H1 (cell line): ENCODE measurements at regions not wholly inside any gene's neighbourhood (a gene's known extent, or its start where the extent isn't known, plus 50 kb on each side); places are given as distances from the start of the nearest gene placed in this dataset.

ENCODE experiments used
- ASH2L ChIP-seq: fragments of 200-600, 300-600 bp; sonication (generic); IDR thresholded peaks from one replicate; pipeline ENCODE4 v1.7.1; 2017; ENCODE audit warnings: low read length
- ATF2 ChIP-seq: IDR thresholded peaks from 2 replicates; pipeline ENCODE4 v1.6.1; 2012; ENCODE audit warnings: low read length, inconsistent platforms
- BRCA1 ChIP-seq: IDR thresholded peaks from 2 replicates; pipeline ENCODE4 v1.6.1; 2012; ENCODE audit warnings: low read depth, low read length, improper control_type of control experiment
- EP300 ChIP-seq, 2 experiments: IDR thresholded peaks; 1 replicate in 1 of 2; 2 replicates in 1 of 2; pipeline ENCODE4 v1.6.1; 2011 to 2012; ENCODE audit warnings: low read depth in 2 of 2, low read length in 2 of 2, mild to moderate bottlenecking in 2 of 2, borderline replicate concordance in 1 of 2, inconsistent platforms in 1 of 2, moderate library complexity in 1 of 2
- GABPA ChIP-seq: IDR thresholded peaks from 2 replicates; pipeline ENCODE4 v1.6.1; 2011; ENCODE audit warnings: mild to moderate bottlenecking, low read length, moderate library complexity, borderline replicate concordance; ENCODE audit not compliant: insufficient read depth
- HDAC6 ChIP-seq: IDR thresholded peaks from one replicate; pipeline ENCODE4 v1.7.1; 2012; ENCODE audit warnings: low read depth, mild to moderate bottlenecking, inconsistent platforms, low read length, moderate library complexity
- POLR2A ChIP-seq, 2 experiments: IDR thresholded peaks; 1 replicate in 1 of 2; 2 replicates in 1 of 2; pipeline ENCODE4 v1.6.1; 2011; ENCODE audit warnings: low read depth in 2 of 2, low read length in 2 of 2, mild to moderate bottlenecking in 2 of 2; ENCODE audit errors: control extremely low read depth in 1 of 2
- RXRA ChIP-seq: IDR thresholded peaks from 2 replicates; pipeline ENCODE4 v1.6.1; 2011; ENCODE audit warnings: low read depth, mild to moderate bottlenecking, low read length, moderate library complexity; ENCODE audit not compliant: insufficient read depth
- SUZ12 ChIP-seq: fragments of 200-600 bp; sonication (generic); IDR thresholded peaks from 2 replicates; pipeline ENCODE4 v1.6.1; 2012; ENCODE audit warnings: mild to moderate bottlenecking, inconsistent platforms, low read length, moderate library complexity, mixed read lengths

- TF ChIP-seq ATF2 (no peak), BRCA1 (no peak), RXRA (no peak), ASH2L (no peak), POLR2A (IDR thresholded peaks at IDR 0.05; ENCODE audit: control extremely low read depth in 1 of 2, low read depth in 2 of 2, low read length in 2 of 2) (no peak), EP300 (IDR thresholded peaks at IDR 0.05; ENCODE audit: borderline replicate concordance in 1 of 2, low read depth in 2 of 2, low read length in 2 of 2) (no peak), GABPA (no peak), HDAC6 (no peak), SUZ12 (no peak)
Measured at GRCh38 chr22:49138250-49138790, 689.4 kb downstream of the BRD1 start (continued).
